Osteoblast (primary cell): ENCODE measurements at regions not wholly inside any gene's neighbourhood (a gene's known extent, or its start where the extent isn't known, plus 50 kb on each side); places are given as distances from the start of the nearest gene placed in this dataset.

ENCODE experiments used
- DNase-seq: peaks from one replicate; pipeline ENCODE4 v3.0.0; 2011; ENCODE audit warnings: low spot score, mixed read lengths; ENCODE audit not compliant: insufficient read length; ENCODE audit errors: missing footprints
- H2AFZ ChIP-seq: 2 replicates; pipeline ENCODE4 v1.6.0; 2011; ENCODE audit warnings: mild to moderate bottlenecking, low read length
- H3K27ac ChIP-seq: 2 replicates; pipeline ENCODE4 v1.5.1; 2011; ENCODE audit warnings: mild to moderate bottlenecking, low read depth, low read length, moderate library complexity
- H3K27me3 ChIP-seq: 2 replicates; pipeline ENCODE4 v1.6.0; 2012; ENCODE audit warnings: mild to moderate bottlenecking, control low read depth, inconsistent platforms, low read length, moderate library complexity; ENCODE audit not compliant: insufficient read depth
- H3K36me3 ChIP-seq: 2 replicates; pipeline ENCODE4 v1.5.1; 2011; ENCODE audit warnings: mild to moderate bottlenecking, low read length, control low read depth, moderate library complexity; ENCODE audit not compliant: insufficient read depth
- H3K4me1 ChIP-seq: 2 replicates; pipeline ENCODE4 v1.5.1; 2011; ENCODE audit warnings: mild to moderate bottlenecking, low read length, control low read depth, moderate library complexity; ENCODE audit not compliant: insufficient read depth
- H3K4me2 ChIP-seq: 2 replicates; pipeline ENCODE4 v1.6.0; 2011; ENCODE audit warnings: mild to moderate bottlenecking, low read length; ENCODE audit not compliant: insufficient read depth
- H3K4me3 ChIP-seq: fragments of 200-600 bp; sonication (generic); 3 replicates; pipeline ENCODE4 v1.5.1; 2012; ENCODE audit warnings: mild to moderate bottlenecking, low read length, inconsistent platforms; ENCODE audit not compliant: insufficient read depth
- H3K79me2 ChIP-seq: 2 replicates; pipeline ENCODE4 v1.6.0; 2012; ENCODE audit warnings: mild to moderate bottlenecking, low read length, control low read depth, inconsistent platforms; ENCODE audit not compliant: insufficient read depth
- H3K9me3 ChIP-seq: 2 replicates; pipeline ENCODE4 v1.5.1; 2011; ENCODE audit warnings: low read depth, low read length, control low read depth
- H4K20me1 ChIP-seq: 2 replicates; pipeline ENCODE4 v1.6.0; 2012; ENCODE audit warnings: mild to moderate bottlenecking, low read length, control low read depth; ENCODE audit not compliant: insufficient read depth
- TF ChIP-seq, protein P1 (sequence below): IDR thresholded peaks from 2 replicates; pipeline ENCODE4 v1.5.1; 2011; ENCODE audit warnings: mild to moderate bottlenecking, low read depth, low read length, moderate library complexity; ENCODE audit errors: extremely low read depth

DNA sequence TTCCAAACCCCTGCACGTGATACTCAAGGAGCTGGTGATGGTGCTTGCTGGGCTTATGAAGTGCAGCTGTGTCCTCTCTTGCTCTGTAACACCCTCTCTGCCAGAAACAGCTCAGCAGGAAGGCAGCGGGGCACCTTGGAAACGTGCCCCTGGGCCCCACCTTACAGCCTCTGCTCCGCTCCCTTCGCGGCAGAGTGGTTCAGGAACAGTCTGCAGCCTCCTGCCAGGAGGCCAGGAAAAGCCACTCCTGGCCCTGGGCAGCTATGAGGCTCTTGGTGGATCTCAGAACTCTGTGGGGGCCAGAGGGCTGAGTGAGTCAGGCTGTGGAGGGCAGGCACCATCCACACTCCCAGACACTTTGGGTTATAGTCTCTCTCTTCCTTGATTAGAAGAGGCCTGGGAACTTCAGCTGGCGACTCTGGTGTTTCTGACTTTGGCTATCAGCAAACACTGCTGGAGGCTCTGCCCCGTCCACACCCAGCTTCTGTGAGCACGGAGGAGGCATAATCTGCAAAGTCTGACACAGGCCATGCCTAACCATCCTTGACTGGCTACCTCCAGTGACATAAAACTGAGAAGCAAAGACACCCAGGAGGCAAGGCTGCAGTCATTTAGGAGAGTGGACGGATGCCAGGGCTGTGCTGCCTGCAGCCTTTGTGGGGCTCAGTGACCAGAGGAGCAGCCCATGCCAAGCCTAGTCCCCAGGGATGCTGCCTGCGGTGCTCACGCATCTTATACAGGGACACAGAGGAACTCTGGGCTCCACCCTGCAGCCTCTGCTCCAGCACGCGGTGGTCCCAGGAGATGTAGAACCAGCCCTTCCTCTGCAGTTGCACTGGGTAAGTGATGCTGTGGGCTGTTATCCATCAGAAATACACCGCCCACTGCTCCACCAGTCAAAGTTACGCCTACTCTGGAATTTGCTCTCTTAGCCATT is 65.3 kb downstream of the METRNL start:
- Histone ChIP-seq H3K4me1 (peaks cover 12% of the 10 kb centered on the region), H3K4me2 (no peak overlapping the region), H3K4me3 (no peak overlapping the region), H3K27me3 (peaks cover 5% of the 10 kb centered on the region), H3K27ac (no peak overlapping the region), H3K36me3 (no peaks in the 10 kb centered on the region), H3K79me2 (no peaks in the 10 kb centered on the region), H4K20me1 (no peaks in the 10 kb centered on the region), H2AFZ (peak overlapping the region; percentile 19), H3K9me3 (no peaks in the 10 kb centered on the region)
- TF ChIP-seq, protein P1, sequence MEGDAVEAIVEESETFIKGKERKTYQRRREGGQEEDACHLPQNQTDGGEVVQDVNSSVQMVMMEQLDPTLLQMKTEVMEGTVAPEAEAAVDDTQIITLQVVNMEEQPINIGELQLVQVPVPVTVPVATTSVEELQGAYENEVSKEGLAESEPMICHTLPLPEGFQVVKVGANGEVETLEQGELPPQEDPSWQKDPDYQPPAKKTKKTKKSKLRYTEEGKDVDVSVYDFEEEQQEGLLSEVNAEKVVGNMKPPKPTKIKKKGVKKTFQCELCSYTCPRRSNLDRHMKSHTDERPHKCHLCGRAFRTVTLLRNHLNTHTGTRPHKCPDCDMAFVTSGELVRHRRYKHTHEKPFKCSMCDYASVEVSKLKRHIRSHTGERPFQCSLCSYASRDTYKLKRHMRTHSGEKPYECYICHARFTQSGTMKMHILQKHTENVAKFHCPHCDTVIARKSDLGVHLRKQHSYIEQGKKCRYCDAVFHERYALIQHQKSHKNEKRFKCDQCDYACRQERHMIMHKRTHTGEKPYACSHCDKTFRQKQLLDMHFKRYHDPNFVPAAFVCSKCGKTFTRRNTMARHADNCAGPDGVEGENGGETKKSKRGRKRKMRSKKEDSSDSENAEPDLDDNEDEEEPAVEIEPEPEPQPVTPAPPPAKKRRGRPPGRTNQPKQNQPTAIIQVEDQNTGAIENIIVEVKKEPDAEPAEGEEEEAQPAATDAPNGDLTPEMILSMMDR, result no peak
- peak; percentile 89 for DNase-seq

DNA sequence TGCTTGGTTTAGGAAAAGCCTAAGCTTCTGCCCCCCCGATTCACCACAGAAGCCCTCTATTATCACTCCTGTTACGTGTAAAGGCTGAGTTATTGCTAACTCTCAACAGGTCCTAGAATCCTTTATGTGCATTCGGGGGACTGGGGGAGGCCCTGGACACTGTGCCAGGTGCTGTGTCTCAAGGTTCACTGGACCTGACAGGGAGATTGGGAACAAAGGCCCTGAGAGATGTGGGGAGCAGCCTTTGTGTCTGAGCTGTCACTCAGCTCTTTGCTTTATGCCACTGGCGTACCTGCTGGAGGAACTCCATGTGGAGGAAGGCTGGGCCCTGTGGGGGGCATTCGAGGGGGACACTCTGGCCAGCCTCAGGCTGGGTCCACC is 65.9 kb downstream of the METRNL start:
- H2AFZ ChIP-seq, result no peak overlapping the region
- H3K4me3 ChIP-seq, result no peak overlapping the region
- peaks cover 12% of the 10 kb centered on the region for H3K4me1 ChIP-seq
- no peak for DNase-seq
- peaks cover 5% of the 10 kb centered on the region for H3K27me3 ChIP-seq
- H3K79me2 ChIP-seq, result no peaks in the 10 kb centered on the region
- no peaks in the 10 kb centered on the region for H4K20me1 ChIP-seq
- no peaks in the 10 kb centered on the region for H3K36me3 ChIP-seq
- no peak overlapping the region for H3K4me2 ChIP-seq
- no peaks in the 10 kb centered on the region for H3K9me3 ChIP-seq
- TF ChIP-seq, protein P1, result no peak
- no peak overlapping the region for H3K27ac ChIP-seq

DNA sequence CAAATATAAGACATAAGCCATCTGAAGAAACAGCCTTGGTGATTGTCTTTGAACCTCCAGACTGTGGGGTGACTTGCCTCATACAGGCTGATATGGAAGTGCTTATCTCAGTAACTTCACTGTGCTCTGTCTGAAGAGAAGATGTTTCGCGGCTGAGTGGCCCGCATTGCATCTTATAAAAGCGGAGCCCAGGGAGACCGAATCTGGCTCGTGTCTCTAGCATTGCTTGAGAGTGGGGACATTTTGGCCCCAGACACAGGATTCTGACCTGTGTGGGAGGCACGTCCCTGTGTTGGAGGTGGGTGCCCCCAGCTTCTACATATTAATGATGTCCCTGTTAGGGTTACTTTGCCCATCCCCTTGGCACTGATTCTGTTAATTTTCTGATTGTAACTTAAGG is 66.4 kb downstream of the METRNL start:
- no peaks in the 10 kb centered on the region for H3K36me3 ChIP-seq
- no peaks in the 10 kb centered on the region for H4K20me1 ChIP-seq
- no peak overlapping the region for H2AFZ ChIP-seq
- H3K4me3 ChIP-seq, result no peak overlapping the region
- H3K27me3 ChIP-seq, result peaks cover 5% of the 10 kb centered on the region
- TF ChIP-seq, protein P1, result no peak
- H3K9me3 ChIP-seq, result no peaks in the 10 kb centered on the region
- H3K4me2 ChIP-seq, result no peak overlapping the region
- H3K79me2 ChIP-seq, result no peaks in the 10 kb centered on the region
- DNase-seq, result no peak
- H3K4me1 ChIP-seq, result peaks cover 12% of the 10 kb centered on the region
- H3K27ac ChIP-seq, result no peak overlapping the region

DNA sequence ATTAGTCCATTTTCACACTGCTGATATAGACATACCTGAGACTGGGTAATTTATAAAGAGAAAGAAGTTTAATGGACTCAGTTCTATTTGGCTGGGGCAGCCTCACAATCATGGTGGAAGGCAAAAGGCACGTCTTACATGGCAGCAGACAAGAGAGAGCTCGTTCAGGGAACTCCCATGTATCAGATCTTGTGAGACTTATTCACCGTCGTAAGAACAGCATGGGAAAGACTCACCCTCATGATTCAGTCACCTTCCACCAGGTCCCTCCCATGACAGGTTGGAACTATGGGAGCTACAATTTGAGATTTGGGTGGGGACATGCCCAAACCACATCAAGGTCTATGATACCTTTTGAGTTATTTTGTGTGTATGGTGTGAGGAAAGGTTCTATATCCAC is 66.9 kb downstream of the METRNL start:
- Histone ChIP-seq H3K36me3 (no peaks in the 10 kb centered on the region), H3K27ac (no peak overlapping the region), H3K4me1 (peaks cover 12% of the 10 kb centered on the region), H4K20me1 (no peaks in the 10 kb centered on the region), H3K9me3 (no peaks in the 10 kb centered on the region), H3K27me3 (peaks cover 5% of the 10 kb centered on the region), H2AFZ (no peak overlapping the region), H3K79me2 (no peaks in the 10 kb centered on the region), H3K4me3 (no peak overlapping the region), H3K4me2 (no peak overlapping the region)
- DNase-seq, result no peak
- TF ChIP-seq, protein P1, result no peak
